HL-60/S4 (cell line): ENCODE measurements at regions not wholly inside any gene's neighbourhood (a gene's known extent, or its start where the extent isn't known, plus 50 kb on each side); places are given as distances from the start of the nearest gene placed in this dataset.
"Not testable (repeated sequence)": the region's sequence is repeated elsewhere in the genome, so short reads cannot be mapped to it uniquely, and the experiment has no call there.

Experiments
- in situ Hi-C: fragments of 300-500 bp; cut with MboI; formaldehyde crosslinking; loops from 2 replicates; pipeline ENCODE4 v1.14.3; 2022; ENCODE audit warnings: low sequenced_read_pairs

DNA sequence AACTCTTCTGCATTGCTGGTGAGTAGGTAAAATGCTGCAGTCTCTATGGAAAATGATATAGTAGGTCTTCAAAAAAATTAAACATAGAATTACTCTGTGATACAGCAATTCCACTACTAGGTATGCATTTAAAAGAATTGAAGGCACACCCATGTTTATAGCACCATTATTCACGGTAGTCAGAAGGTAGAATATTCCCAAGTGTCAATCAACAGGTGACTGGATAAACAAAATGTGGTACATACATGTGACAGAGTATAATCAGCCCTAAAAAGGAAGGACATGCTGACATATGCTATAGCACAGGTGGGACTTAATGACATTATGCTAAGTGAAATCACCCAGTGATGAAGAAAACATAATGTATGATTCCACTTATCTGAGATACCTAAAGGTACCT, 123.3 kb downstream of the CCER1 start:
- in situ Hi-C loops = no loop called here

DNA sequence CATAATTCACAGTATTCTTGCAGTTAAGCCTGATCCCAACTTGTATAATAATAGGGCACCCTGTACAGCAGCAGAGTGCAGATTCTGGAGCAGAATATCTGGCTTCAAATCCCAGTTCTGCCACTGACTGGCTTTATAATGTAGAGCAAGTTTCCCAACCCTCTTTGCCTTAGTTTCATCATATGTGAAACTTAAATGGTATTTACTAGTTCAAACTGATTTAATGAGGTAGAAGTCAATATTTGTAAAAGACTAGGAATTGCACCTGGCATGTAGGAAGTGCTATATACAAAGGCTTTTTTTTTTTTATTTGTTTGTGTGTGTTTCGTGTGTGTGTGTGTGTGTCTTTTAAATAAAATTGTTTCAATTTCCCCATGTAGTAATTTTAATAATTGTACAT, 125.9 kb downstream of the CCER1 start:
- in situ Hi-C loops = no loop called here

DNA sequence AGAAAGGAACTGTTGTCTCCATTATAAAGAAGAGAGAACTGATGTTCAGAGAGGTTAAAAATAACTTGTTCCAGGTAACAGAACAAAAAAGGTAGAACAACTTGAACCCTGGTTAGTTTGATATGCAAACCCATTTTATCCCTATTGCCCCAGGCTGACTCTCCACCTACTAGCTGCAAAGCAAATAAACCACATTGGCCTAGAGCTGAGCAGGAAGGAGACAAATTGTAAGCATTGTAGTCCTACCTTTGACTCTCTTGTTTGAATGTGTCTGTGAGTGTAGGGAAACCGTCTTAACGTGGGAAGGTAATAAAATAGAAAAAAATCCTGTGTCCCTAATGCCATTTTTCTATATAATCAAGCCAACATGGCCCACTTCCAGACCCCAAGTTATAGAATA, 126.4 kb downstream of the CCER1 start:
- in situ Hi-C loops = no loop called here

DNA sequence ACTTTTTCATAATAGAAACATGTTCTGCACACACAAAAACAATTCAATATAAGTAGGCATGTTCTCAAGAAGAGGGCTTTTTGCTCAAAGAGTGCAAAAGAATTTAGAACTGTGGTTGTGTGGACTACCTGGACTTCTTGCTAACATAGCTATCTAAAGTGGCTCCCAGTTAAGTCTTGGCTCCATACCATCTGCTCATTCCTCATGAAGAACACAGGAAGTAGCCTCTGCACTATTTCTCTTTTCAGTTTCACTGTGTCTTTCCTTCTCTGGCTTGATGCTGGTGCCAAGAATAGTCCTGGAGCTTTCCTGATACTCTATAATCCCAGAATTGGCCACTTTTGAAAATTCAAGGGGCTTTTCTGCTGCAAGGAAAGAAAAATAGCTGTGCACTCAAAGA, 127.4 kb downstream of the CCER1 start:
- in situ Hi-C loops = no loop called here

DNA sequence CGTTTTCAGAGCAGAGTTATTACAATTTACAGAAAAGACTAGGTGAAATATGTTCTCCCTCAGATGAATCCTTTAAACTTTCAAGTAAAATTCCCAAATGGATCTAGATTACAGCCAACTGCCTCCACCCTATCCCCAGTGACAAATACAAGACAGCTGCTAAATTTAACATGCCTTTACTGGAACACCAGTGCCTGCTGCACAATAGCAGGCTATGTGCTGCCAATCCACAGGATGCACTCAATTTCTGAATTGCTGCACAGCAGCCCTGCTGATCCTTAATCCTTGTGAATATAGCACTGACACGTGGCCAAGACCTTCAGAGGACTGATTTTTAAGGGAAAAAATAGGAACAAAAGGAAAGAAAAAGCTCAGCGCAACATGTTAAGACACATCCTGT, 128.9 kb downstream of the CCER1 start:
- in situ Hi-C loops = no loop called here

DNA sequence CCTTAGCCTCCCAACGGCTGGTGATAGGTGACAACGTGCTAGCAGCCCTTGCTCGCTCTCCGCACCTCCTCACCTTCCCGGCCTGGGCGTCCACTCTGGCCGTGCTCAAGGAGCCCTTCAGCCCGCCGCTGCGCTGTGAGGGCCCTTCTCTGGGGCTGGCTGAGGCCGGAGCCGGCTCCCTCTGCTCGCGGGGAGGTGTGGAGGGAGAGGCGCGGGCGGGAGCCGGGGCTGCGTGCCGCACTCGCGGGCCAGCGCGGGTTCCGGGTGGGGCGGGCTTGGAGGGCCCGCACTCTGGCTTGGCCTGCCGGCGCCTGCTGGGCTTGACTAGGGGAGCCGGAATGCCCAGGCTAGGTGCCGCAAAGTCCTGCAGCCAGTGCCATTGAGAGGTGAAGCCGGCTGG, 131.1 kb downstream of the CCER1 start:
- in situ Hi-C loops = no loop called here

DNA sequence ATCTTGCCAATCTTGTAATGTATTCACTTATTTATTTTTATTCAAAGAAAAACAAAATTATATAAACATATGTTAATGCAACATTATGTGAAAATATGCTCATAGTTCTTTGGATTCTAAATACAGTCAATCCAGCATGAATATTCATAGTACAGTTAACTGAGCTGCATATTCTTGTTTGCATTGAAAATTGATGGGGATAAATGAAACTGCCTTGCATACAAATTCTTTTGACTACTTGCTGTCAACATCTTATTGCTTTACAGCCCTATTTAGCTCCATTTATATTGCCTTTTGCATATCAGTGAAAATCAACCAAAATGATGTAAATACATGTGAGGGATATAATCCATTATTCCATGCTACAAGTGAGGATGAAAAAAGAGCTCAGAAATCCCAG, 135.3 kb downstream of the CCER1 start:
- in situ Hi-C loops = no loop called here

DNA sequence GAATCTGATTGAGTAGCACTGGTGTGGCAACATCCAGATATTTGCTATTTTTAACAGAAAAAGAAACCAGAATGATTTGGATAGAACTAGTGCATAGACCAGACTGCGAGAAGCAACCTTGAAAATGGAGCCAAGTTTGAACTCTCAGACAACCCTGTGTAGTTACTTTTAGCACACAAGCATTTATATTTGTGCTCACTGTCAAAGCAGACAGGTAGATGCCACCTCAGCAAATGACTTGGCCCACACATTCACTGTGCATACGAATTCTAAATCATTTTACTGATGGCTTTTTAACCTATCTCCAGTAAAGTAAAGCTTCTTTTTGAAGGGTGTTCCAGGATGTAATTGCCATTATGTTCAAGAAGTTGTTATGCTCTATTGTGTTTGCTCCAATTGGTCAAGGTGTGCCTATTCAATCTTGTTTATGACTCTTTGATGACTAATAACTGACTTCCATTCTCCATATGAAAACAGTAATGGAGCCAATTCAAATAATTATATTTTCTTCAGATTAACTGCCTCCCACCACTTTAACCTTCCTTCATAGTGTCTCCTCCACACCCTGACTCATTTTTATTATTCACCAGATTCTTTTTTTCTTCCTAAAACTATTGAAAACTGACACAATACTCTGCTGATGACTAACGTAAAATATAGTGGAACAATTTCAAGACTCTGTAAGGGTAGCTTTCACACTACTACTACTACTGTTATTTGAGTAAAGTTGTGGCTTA, 138.5 kb downstream of the CCER1 start:
- in situ Hi-C loops = no loop called here

DNA sequence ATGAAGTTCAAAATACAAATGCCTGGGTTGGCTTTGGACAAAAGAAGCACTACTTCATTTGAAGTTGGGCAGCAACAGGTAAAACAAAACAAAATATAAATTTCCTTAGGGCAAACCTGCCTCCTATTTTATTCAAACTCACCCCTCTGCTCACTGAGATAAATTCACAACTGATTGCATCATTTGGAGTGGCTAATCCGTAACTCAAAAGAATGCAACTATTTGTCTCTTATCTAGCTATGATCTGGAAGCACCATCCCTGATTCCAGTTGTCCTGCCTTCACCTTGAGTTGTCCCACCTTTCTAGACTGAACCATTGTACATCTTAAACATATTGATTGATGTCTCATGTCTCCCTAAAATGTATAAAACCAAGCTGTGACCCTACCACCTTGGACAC, 145.0 kb downstream of the CCER1 start:
- in situ Hi-C loops = no loop called here

DNA sequence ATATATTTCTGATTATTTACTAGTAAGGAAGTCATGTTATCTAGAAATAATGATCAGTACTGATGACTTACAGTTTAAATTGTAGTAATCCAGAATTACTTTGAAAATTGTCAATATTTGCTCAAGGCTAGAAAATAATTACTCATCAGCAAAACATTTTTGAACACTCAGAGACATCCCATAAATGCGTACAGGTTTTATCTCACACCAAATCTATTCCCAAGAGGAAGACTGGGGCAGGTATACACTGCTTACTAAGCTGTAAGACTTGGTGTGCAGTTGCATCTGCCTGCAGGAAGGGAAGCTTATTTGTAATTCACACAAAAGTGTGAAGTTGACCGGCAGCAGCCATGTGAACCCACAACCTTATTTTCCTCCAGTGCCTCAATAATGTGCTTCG, 146.4 kb downstream of the CCER1 start:
- in situ Hi-C loops = no loop called here

DNA sequence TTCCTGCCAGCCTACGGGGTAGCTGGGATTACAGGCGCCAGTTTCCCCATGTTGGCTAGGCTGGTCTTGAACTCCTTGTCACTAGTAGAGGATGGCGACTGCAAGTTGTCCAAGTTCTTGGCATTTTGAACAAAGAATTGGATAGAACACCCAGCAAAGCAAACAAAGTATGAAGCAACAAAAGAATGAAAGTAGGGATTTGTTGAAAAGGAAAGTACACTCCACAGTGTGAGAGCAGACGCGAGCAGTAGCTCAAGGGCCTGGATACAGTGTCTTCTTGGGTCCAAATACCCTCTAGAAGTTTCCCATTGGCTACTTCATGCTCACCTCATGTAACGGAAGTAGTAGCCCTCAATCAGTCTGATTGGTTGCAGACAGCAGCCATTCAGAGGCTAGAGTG, 152.2 kb downstream of the CCER1 start:
- in situ Hi-C loops = no loop called here

DNA sequence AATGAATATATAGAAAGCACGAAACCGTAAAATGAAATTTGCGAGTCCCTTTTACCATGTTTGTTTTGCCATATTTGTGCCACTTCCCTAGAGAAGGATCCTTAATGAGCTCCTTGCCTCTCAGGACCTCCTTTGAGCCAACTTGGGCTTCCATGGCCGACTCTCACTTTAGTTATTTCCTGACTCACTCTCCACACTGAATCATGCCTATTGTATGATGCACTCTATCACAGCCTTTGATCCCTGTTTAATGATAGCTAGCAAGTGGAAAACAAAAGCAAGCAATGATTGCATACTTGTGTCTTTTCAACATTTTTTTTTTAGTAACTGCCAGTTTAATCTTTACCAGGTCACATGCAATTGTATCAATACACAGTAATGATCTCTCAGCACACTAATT, 153.2 kb downstream of the CCER1 start:
- in situ Hi-C loops = no loop called here

DNA sequence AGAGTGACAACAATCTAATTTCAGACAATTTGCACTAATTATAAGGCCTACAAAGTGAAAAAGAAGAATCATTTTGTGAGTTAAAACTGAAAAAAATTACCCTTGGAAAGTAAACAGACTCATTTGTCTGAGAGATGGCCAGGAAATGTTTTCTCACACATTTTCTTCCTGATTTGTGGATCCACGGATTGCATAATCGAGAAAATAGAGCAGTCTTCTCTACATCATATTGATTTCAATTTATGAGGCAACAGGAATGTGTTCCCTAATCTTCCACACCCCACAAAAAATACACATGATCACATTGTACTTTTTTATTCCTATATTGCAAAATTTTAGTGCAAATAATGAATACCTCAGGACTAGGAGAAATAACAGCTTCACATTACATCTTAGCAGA, 160.8 kb downstream of the CCER1 start:
- in situ Hi-C loops = no loop called here

DNA sequence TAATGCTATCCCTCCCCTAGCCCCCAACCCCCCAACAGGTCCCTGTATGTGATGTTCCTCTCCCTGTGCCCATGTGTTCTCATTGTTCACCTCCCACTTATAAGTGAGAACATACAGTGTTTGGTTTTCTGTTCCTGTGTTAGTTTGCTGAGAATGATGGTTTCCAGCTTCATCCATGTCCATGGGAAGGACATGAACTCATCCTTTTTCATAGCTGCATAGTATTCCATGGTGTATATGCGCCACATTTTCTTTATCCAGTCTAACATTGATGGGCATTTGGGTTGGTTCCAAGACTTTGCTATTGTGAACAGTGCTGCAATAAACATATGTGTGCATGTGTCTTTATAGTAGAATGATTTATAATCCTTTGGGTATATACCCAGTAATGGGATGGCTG, 162.3 kb downstream of the CCER1 start:
- in situ Hi-C loops = not testable (repeated sequence)

DNA sequence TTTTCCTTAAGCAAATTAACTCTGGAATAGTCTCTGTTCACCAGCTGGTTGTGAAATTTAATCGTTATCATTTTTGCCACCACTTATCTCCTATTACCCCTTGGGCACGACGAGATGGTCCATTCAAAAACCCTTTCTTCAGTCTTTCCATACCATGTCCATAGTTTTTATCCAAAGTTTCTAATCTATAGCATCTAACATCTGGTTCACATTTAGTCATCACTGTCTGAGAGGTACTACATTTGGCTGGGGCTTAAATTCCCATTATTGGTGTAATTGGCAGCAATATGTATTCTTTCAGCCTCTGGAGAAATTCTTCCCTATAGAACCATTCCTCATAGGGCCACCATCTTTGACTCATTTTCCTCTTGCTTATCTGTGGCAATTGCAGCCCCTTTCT, 163.5 kb downstream of the CCER1 start:
- in situ Hi-C loops = no loop called here

DNA sequence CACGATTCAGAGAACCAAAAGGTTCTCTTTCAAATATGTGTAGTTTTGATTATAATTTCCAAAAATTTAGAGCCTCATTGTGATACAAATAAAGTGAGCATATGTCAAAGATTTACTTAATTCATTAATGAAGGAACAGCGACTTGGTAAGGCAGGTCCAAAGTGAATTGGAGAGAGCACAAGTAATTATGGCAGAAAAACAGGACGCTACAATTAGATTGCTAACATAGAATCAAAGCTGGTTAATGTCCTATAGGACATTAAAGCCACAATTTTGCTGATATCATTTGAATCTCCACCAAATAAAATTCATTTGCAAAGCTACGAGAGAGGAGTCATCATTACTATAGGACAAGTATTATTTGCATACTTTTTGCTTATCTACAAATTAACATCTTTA, 164.2 kb downstream of the CCER1 start:
- in situ Hi-C loops = no loop called here

DNA sequence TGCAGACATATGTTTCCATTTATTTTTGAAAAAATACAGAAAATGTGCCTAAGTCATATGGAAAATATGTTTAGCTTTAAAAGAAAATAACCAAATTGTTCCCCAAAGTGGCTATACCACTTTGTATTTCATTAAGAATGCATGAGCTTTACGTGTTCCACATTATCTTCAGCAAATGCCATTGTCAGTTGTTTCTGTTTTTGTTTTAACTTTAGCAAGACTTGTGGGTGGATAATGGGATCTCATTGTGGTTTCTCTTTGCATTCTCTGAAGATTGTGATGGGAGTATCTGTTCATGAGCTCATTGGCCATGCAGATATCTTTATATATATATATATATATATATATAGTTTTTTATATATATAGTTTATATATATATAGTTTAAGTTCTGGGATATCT, 181.5 kb downstream of the CCER1 start:
- in situ Hi-C loops = no loop called here

DNA sequence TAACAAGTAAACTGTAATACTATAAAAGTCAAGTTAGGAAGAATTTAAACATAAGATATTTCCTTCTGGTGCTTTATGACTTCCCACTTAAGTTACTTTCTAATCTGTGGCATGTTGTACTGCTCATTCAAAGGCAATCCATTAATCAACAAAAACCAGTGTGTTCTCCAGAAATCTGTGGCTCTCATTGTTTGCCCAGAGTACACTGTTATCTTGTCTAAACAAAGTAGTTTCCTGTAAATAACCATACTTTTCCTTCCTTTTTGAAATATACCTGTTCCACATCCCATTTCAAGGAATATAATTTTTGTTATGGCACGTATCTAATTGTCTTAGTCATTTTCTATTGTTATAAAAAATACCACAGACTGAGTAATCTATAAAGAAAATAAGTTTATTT, 184.1 kb downstream of the CCER1 start:
- in situ Hi-C loops = no loop called here

DNA sequence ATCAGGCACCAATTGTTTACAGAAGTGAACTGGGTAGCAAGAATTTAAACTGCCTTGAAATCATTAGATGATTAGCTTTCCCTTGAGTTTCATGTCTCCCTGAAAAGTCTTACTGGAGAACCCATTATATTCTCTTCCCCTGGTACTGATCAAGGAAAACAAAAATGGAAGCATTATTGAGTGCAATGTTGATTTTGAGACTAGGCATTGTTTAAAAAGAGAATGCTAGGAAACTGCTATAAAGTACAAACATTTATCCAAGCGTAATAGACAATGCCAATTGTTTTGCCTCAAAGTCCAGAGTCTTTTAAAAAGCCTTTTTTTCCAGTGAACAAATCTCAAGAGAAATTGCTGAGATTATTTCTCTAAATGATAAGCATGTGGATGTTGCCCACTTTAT, 197.0 kb downstream of the CCER1 start:
- in situ Hi-C loops = no loop called here

DNA sequence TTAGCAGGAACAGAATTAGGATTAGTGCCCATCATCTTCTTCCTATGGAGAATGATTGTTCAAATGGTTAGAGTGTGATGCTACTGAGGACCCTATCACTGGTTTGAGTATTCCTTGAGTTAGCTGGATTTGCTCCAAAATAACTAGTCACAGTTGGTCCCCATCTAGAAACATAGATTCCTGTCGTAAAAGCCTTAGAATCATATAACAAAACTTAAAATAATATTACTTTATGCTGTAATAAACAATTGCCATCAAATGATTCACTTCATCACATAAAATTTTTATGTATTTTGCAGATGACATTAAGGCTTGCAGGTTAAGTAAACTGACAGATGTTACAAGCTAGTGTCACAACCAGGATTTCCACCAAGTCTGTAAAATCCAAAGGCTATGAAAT, 209.8 kb downstream of the CCER1 start:
- in situ Hi-C loops = no loop called here

DNA sequence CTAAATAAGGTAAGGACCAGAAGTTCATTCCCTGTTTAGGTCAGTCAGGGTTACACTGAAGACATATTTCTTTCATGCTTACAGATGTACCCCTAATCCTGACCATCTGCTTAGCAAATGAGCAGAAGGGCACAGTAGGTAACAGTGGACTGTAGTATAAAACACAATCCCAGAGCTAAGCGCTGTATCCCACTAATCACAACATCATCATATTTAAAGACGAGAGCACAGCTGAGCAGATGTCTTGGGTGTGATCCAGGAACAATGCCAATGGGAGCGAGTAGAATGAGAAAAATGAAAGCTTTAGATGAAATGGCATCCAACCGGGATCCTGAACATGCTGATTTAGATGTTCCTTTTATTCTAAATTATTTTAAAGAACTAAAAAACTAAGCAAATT, 213.4 kb downstream of the CCER1 start:
- in situ Hi-C loops = no loop called here

DNA sequence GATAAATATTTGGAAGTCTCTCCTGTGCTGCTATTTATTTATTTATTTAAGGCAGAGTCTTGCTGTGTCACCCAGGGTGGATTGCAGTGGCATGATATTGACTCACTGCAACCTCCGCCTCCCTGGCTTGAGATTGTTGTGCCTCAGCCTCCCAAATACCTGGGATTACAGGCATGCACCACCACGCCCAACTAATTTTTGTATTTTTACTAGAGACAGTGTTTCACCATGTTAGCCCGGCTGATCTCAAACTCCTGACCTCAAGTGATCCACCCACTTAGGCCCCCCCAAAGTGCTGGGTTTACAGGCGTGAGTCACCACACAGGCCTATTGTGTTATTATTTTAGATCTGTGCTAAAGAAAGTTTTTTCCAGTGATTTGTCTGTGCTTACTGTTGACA, 225.2 kb downstream of the CCER1 start:
- in situ Hi-C loops = no loop called here

DNA sequence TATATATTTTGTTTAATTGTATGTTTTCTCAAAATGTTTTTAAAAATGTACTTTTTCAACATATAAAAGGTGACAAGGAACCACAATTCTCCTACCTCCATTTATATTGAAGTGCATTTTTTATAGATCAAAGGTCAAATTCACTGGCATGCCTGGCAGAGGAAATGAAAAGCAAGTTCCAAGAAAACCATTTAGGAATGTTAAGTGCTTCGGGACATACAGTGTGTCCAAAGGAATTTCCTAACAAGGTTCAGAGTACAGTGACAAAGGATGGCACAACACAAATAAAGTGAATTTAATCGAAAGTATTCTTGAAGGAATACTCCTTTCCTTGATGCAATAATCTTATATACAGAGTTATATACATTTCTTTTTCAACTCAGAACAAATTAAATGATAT, 242.3 kb downstream of the CCER1 start:
- in situ Hi-C loops = no loop called here
